HG02642 (cell line): ENCODE measurements at regions not wholly inside any gene's neighbourhood (a gene's known extent, or its start where the extent isn't known, plus 50 kb on each side); places are given as distances from the start of the nearest gene placed in this dataset.

ENCODE experiments used
- ATAC-seq: cut with Tn5 transposase; IDR thresholded peaks from one replicate; pipeline ENCODE4 v1.9.1; 2021; ENCODE audit warnings: mild to moderate bottlenecking; ENCODE audit not compliant: unreplicated experiment, poor library complexity

GRCh38 chr1:36650200-36651065, 167.7 kb upstream of the CSF3R start:
- no peak for ATAC-seq

- ATAC-seq, result no peak
Observed at GRCh38 chr1:36645867-36646266, 163.2 kb upstream of the CSF3R start.

GRCh38 chr1:36644556-36644955, 161.8 kb upstream of the CSF3R start:
- no peak for ATAC-seq

GRCh38 chr1:36643371-36644270, 160.9 kb upstream of the CSF3R start:
- no peak for ATAC-seq

GRCh38 chr1:36642802-36643201, 160.1 kb upstream of the CSF3R start:
- no peak for ATAC-seq

GRCh38 chr1:36641776-36642175, 159.1 kb upstream of the CSF3R start:
- ATAC-seq, result no peak

GRCh38 chr1:36639461-36639860, 156.7 kb upstream of the CSF3R start:
- ATAC-seq, result no peak

GRCh38 chr1:36638268-36638667, 155.6 kb upstream of the CSF3R start:
- no peak for ATAC-seq

GRCh38 chr1:36636206-36636605, 153.5 kb upstream of the CSF3R start:
- ATAC-seq, result no peak

- no peak for ATAC-seq
Observed at GRCh38 chr1:36635284-36635683, 152.6 kb upstream of the CSF3R start.

- no peak for ATAC-seq
Observed at GRCh38 chr1:36628804-36629203, 146.1 kb upstream of the CSF3R start.

- ATAC-seq, result no peak
Observed at GRCh38 chr1:36626435-36626834, 143.7 kb upstream of the CSF3R start.

- no peak for ATAC-seq
Observed at GRCh38 chr1:36625935-36626310, 143.2 kb upstream of the CSF3R start.

GRCh38 chr1:36625253-36625934, 142.7 kb upstream of the CSF3R start:
- ATAC-seq, result no peak

GRCh38 chr1:36624466-36624865, 141.8 kb upstream of the CSF3R start:
- ATAC-seq, result no peak

GRCh38 chr1:36622741-36623648, 140.3 kb upstream of the CSF3R start:
- no peak for ATAC-seq

GRCh38 chr1:36621531-36621930, 138.8 kb upstream of the CSF3R start:
- ATAC-seq, result no peak

- no peak for ATAC-seq
Observed at GRCh38 chr1:36620142-36620541, 137.4 kb upstream of the CSF3R start.

GRCh38 chr1:36614991-36615390, 132.3 kb upstream of the CSF3R start:
- no peak for ATAC-seq

GRCh38 chr1:36614571-36614970, 131.9 kb upstream of the CSF3R start:
- ATAC-seq, result no peak
